GM12891 (cell line): ENCODE measurements at regions not wholly inside any gene's neighbourhood (a gene's known extent, or its start where the extent isn't known, plus 50 kb on each side); places are given as distances from the start of the nearest gene placed in this dataset.

ENCODE experiments used
- PAX5 ChIP-seq: IDR thresholded peaks from 2 replicates; pipeline ENCODE4 v1.6.1; 2011; ENCODE audit warnings: low read length, moderate library complexity, mild to moderate bottlenecking; ENCODE audit not compliant: insufficient read depth, severe bottlenecking
- POLR2AphosphoS5 ChIP-seq: IDR thresholded peaks from 2 replicates; pipeline ENCODE4 v1.6.1; 2011; ENCODE audit warnings: low read depth, low read length, control low read depth
- POU2F2 ChIP-seq: IDR thresholded peaks from 2 replicates; pipeline ENCODE4 v1.6.1; 2011; ENCODE audit warnings: low read depth, mild to moderate bottlenecking, control low read depth, low read length, moderate library complexity
- TAF1 ChIP-seq: IDR thresholded peaks from 2 replicates; pipeline ENCODE4 v1.6.1; 2011; ENCODE audit warnings: low read depth, low read length, control low read depth

- no peak for TF ChIP-seq TAF1
- TF ChIP-seq PAX5 = no peak
- TF ChIP-seq POLR2AphosphoS5 = no peak
- TF ChIP-seq POU2F2 = no peak
These were observed 494.3 kb downstream of the TRHDE start for GRCh38 chr12:72766517-72766916.
